ENCODE measurements at regions not wholly inside any gene's neighbourhood (a gene's known extent, or its start where the extent isn't known, plus 50 kb on each side); places are given as distances from the start of the nearest gene placed in this dataset.

GRCh38 chr4:1487106-1487505 lies 80.9 kb upstream of the NKX1-1 start:
- ChIA-PET CTCF (ENCODE audit: low intra/inter-chr PET ratio) (no interaction called here), POLR2A (interaction anchor here (0.6 to 1.2 kb wide), 2 partner anchors 20 to 234 kb away, joined by 3 to 4 read pairs; partner anchors contain the start of genes TACC3 and TMEM129)
- Histone ChIP-seq H3K79me2 (ENCODE audit: control insufficient read depth, insufficient read depth, low read length) (no peaks in the 10 kb centered on the region), H3K4me1 (replicated peaks in 1 of 2; ENCODE audit: control insufficient read depth in 2 of 2, insufficient read depth in 2 of 2, low read length in 2 of 2) (peaks cover 0 to 20% of the 10 kb centered on the region in 2 experiments; a peak in 2 of 5 replicates), H3K9ac (ENCODE audit: insufficient read depth in 1 of 2, low read depth in 2 of 2, low read length in 2 of 2) (no peak overlapping the region), H3K27me3 (ENCODE audit: control insufficient read depth in 2 of 2, insufficient read depth in 2 of 2, low read length in 2 of 2) (peaks cover 11 to 45% of the 10 kb centered on the region in 2 experiments; a peak in 4 of 5 replicates), H3K9me3 (replicated peaks; ENCODE audit: control insufficient read depth, insufficient read depth, low read depth, low read length) (no peaks in the 10 kb centered on the region; the same call in 1 of the 2 replicates), H3K4me2 (ENCODE audit: insufficient read depth, low read length) (no peak overlapping the region), H3K27ac (ENCODE audit: extremely low read depth, low read depth, low read length) (no peak overlapping the region), H3K9me1 (ENCODE audit: control insufficient read depth, insufficient read depth, low read length) (no peaks in the 10 kb centered on the region), H3K4me3 (no peak overlapping the region), H3K36me3 (ENCODE audit: control insufficient read depth, insufficient read depth, low read length) (no peaks in the 10 kb centered on the region), H2AFZ (ENCODE audit: low read depth, low read length) (no peak overlapping the region), H4K20me1 (replicated peaks; ENCODE audit: control insufficient read depth, insufficient read depth, low read length) (no peaks in the 10 kb centered on the region; the same call in 1 of the 2 replicates)
- intact Hi-C loops (cut with micrococcal nuclease), result no loop called here
- DNase-seq (ENCODE audit: extremely low read depth in 1 of 4, low spot score in 3 of 4), result no peak
- BruUV-seq (replicated peaks), result no TSS peak
- no peak for ATAC-seq
- 2% methylated on average over 8 of the region's 9 CpGs for WGBS (ENCODE audit: insufficient coverage, low coverage, missing lambda C conversion rate)
- FAIRE-seq, result no peak
- in situ Hi-C loops (cut with MboI), result no loop called here
- TF ChIP-seq MYC (IDR thresholded peaks at IDR 0.05; ENCODE audit: low read depth, low read length), result no peak
- TF ChIP-seq MYC (CRISPR knock-in tag; IDR thresholded peaks at IDR 0.05; ENCODE audit: borderline replicate concordance, low read depth), result no peak
- no peak for TF ChIP-seq ZNF583 (CRISPR knock-in tag; IDR thresholded peaks at IDR 0.05)
- no peak for TF ChIP-seq HIVEP1 (CRISPR knock-in tag; IDR thresholded peaks at IDR 0.05)
- TF ChIP-seq ARNT (IDR thresholded peaks at IDR 0.05), result no peak
- no peak for TF ChIP-seq TSC22D4 (tag; IDR thresholded peaks at IDR 0.05)
- TF ChIP-seq DIDO1 (tag; IDR thresholded peaks at IDR 0.05; ENCODE audit: low read depth), result no peak
- TF ChIP-seq NONO (IDR thresholded peaks at IDR 0.05; ENCODE audit: low read depth in 2 of 2, low read length in 1 of 2), result no peak
- TF ChIP-seq ZNF174 (CRISPR knock-in tag; IDR thresholded peaks at IDR 0.05), result no peak
- no peak for TF ChIP-seq XRCC3 (IDR thresholded peaks at IDR 0.05)
- TF ChIP-seq IRF2 (CRISPR knock-in tag; IDR thresholded peaks at IDR 0.05), result no peak
- no peak for TF ChIP-seq ZNF133 (CRISPR knock-in tag; IDR thresholded peaks at IDR 0.05)
- no peak for TF ChIP-seq TRIM24 (IDR thresholded peaks at IDR 0.05)
- TF ChIP-seq PRMT5 (CRISPR knock-in tag; IDR thresholded peaks at IDR 0.05), result no peak
- TF ChIP-seq ZFX (CRISPR knock-in tag; IDR thresholded peaks at IDR 0.05), result no peak

Measured in K562 (cell line).